AG09319 (cell line): ENCODE measurements at regions not wholly inside any gene's neighbourhood (a gene's known extent, or its start where the extent isn't known, plus 50 kb on each side); places are given as distances from the start of the nearest gene placed in this dataset.

ENCODE experiments used
- DNase-seq: peaks from one replicate; pipeline ENCODE4 v3.0.0-alpha.2; 2010; ENCODE audit warnings: low read depth; ENCODE audit errors: extremely low read depth
- TF ChIP-seq, protein P1 (sequence below): IDR thresholded peaks from 2 replicates; pipeline ENCODE4 v1.5.1; 2011; ENCODE audit warnings: low read depth, mild to moderate bottlenecking, inconsistent platforms, low read length, moderate library complexity

DNA sequence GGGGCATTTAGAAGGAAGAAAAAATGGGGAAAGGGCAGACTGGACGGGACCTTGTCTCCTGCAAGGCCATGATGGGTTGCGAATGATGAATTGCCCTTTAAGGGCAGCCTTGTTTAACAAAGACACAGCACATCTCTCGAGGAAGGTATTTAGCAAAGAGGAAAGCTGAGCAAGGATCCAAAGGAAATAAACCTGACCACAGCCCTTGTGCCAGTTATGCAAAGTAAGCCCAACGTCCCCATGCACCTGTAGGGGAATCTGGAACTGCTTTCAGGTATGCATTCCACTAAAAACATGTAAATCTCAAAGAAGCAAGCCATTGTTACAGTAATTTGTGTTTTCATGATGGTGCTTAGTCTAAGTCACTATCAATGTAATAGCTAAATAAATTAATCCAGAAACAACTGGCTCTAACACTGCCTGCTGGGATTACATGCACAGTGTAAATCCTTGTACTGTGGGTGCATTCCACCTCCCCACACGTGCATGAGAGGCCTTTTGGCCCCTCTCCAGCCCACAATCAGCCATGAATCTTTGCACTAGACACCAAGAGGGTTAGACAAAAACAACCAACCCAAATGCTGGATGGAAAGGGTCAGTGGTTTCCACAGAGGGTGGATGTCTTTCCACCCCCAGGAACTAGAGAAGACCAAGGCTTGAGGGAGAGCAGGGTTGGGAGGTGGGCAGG, 228.8 kb upstream of the KAZN start:
- no peak for DNase-seq
- TF ChIP-seq, protein P1, sequence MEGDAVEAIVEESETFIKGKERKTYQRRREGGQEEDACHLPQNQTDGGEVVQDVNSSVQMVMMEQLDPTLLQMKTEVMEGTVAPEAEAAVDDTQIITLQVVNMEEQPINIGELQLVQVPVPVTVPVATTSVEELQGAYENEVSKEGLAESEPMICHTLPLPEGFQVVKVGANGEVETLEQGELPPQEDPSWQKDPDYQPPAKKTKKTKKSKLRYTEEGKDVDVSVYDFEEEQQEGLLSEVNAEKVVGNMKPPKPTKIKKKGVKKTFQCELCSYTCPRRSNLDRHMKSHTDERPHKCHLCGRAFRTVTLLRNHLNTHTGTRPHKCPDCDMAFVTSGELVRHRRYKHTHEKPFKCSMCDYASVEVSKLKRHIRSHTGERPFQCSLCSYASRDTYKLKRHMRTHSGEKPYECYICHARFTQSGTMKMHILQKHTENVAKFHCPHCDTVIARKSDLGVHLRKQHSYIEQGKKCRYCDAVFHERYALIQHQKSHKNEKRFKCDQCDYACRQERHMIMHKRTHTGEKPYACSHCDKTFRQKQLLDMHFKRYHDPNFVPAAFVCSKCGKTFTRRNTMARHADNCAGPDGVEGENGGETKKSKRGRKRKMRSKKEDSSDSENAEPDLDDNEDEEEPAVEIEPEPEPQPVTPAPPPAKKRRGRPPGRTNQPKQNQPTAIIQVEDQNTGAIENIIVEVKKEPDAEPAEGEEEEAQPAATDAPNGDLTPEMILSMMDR = no peak

DNA sequence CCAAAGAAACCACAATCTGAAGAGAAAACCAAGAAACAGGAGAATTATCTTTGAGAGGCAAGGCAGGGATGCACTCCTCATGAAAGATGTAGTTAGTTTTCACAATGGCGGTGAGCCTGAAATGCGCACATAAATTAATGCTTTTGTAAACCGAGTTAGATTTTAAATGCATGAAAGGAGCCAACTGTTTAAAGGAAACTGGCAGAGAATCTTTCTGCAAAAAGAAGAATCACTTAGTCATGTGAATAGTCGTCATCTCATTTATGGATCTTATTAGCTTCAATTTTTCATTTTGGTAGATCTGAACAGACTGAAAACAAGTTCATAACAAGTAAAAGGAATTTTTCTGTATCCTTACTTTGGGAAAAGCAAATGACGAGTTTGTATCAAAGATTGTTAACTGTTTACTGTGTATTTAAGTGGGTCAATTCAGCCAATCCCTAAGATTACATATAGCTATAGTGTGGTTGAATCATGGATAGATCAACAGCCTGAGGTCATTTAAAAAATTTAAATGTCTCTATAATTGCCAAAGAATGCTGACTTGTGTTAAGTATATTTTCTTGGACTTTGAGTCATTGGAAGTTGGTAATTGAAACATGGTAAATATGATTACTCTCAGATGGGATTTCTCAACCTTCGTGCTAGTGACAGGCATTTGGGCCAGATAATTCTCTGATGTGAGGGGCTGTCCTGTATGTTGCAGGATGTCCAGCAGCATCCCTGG, 226.6 kb upstream of the KAZN start:
- no peak for DNase-seq
- TF ChIP-seq, protein P1 = no peak

DNA sequence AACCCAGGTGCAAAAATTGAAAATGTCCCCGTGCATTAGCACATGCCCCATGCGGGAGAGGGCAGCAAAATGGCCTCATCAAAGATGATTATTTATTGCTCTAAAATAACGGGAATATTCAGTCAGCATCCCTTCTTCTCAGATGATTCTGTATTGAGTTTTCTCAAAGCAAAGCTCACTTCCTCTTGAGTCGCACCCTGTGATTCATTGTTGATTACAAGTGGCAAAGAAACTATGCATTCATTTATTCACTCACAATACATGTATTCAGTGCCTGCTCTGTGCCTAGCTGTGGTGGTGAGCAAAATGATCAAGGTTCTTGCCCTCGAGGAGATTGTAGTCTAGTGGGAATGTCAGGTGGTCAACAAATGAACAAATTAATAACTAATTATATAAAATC, 226.0 kb upstream of the KAZN start:
- TF ChIP-seq, protein P1 = no peak
- no peak for DNase-seq

DNA sequence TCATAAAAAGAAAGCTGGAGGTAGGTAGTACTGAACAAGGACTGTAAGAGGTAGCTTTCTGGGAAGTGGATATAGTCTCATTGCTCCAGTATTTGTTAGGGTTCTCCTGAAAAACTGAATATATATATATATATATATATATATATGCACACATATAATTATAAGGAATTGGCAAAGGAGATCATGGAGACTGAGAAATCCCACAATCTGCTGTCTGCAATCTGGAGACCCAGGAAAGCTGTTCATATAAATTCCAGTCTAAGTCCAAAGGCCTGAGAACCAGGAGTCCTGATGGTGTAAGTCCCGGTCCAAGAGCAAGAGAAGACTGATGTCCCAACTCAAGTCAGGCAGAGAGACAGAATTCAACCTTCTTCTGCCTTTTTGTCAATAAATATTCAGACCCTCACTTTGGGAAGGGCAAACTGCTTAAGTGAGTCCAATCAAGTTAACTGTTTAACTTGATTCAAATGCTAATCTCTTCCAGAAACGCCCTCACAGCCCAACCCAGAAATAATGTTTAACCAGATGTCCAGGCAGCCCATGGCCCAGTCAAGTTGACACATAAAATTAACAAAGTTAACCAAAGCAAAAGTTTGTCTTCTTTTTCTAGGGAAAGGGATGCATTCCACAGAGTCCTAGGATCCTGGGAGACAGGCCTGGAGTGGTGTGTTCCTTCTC, 225.3 kb upstream of the KAZN start:
- no peak for DNase-seq
- TF ChIP-seq, protein P1 = no peak

DNA sequence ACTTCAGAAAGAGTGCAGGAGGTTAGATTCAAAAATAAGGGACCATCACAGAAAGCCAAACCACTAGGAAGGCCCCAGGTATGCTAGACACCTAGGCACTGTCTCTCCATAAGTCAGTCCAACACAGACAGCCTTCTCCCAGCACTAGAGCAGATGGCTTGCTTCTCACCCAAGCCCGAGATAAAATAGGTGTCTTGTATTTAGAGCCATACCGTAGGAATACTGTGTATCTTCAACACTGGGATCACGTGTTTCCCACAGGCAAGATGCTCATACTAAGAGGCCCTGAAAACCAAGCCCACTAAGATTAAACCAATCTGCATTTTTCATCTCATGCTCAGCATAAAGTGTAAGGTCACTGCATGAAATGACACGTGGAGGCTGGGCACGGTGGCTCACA, 223.3 kb upstream of the KAZN start:
- DNase-seq = no peak
- TF ChIP-seq, protein P1 = no peak

DNA sequence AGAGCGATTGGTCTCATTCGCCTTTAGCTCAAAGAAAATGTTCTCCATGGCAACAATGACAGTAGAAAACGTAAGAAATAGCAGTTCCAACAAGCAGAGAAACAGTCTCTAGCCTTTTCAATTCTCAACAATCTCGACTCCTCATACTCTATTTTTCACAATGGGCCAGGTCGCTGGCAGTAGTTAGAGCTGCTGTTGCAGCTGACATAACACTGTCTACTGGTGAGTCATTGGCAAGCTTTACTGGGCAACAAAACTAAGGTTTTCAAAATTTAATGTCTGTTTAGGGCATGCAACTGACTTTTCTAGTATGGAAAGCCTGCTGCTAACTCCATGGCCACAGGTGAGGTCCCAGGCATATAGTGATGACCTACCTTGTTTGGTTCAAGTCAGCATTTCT, 221.1 kb upstream of the KAZN start:
- TF ChIP-seq, protein P1 = no peak
- DNase-seq = no peak

DNA sequence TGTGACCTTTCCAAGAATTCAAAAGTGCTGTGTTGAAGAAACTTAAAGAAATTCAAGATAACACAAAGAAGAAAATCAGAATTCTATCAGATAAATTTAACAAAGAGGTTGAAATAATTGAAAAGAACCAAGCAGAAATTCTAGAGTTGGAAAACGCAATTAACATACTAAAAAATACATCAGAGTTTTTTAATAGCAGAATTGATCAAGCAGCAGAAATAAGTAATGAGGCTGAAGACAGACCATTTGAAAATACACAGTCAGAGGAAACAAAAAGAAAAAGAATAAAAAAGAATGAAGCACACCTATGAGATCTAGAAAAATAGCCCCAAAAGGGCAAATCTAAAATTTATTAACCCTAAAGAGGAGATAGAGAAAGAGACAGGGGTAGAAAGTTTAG, 218.1 kb upstream of the KAZN start:
- DNase-seq = no peak
- TF ChIP-seq, protein P1 = no peak
